GM12873 (cell line): ENCODE measurements at regions not wholly inside any gene's neighbourhood (a gene's known extent, or its start where the extent isn't known, plus 50 kb on each side); places are given as distances from the start of the nearest gene placed in this dataset.

ENCODE experiments used
- CTCF ChIP-seq: IDR thresholded peaks from 2 replicates; pipeline ENCODE4 v1.5.1; 2012; ENCODE audit warnings: low read depth, mild to moderate bottlenecking, moderate library complexity, low read length, control low read depth; ENCODE audit not compliant: insufficient read depth; ENCODE audit errors: missing control alignments

DNA sequence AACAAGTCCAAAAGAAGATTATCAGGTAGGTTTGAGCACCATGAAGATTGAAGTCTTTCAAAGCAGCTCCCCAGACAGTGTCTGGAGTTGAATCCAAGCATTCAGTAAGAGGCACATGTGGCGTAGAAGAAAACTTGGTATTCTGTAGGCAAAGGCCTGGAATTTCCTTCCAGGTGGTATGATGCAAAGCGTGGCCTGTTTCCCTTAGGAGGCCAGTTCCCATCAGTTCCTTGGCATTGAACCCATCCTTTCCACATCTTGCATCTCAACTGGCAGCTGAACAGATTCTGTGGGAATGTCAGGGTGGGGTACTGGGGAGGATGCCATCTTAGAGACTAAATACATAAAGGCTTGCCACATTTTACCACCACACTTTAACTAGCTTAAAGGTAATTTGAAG lies 516.0 kb downstream of the BTBD3 start:
- TF ChIP-seq CTCF, result no peak

GRCh38 chr20:12434672-12435071 lies 517.0 kb downstream of the BTBD3 start:
- TF ChIP-seq CTCF, result no peak

DNA sequence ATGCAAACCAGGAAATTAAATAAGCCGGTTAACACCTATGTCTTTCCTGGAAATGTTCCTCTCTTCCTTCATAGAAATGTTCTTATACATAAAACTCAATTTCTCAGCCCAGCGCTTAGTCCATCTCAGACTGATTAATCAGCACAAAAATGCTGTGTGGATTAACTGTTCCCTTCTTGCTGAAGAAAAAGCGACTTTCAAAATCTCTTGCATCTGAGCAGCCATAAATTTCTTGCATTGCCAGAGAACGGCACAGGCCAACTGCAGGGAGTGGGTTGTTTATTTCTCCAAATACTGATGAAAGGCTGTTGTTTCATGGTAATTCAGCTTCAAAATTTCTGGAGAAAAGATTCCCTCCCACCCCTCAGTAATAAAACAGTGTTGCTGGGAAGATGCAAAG lies 517.6 kb downstream of the BTBD3 start:
- no peak for TF ChIP-seq CTCF

DNA sequence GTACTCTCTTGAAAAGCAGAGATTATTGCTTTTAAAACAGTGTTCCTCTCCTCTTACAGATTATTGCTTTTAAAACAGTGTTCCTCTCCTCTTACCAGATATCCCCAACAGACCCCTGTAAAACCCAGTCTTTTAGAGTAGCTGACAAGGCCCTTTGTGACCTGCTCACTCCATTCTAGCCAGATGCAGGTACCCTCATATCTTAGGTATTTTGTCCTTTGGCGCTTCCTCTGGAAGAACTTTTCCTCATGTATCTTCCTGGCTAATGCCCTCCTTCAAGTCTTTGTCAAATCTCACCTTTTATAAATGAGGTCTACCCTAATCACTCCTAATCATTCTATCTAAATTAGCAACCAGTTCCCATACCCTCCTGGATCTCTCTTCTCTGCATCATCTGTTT lies 536.0 kb downstream of the BTBD3 start:
- TF ChIP-seq CTCF, result no peak

GRCh38 chr20:12455148-12455547 lies 537.5 kb downstream of the BTBD3 start:
- TF ChIP-seq CTCF, result no peak

DNA sequence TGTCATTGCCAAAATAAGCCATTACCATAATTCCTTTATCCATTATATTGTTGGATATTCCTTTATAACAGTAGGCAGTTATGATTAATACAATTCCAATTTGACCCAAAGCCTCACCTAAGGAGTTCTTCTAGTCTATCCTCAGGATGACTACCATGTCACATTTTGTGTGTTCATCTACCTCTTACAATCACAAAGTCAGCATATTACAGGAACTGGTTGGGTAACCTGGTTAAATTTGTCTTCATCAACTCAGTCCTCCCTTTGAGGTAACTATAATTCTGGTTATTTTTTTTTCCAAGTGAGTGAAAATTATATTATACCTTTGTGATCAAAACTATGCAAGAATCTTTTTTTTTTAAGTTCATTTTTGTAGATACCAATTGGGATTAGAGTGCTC lies 540.5 kb downstream of the BTBD3 start:
- TF ChIP-seq CTCF, result no peak

DNA sequence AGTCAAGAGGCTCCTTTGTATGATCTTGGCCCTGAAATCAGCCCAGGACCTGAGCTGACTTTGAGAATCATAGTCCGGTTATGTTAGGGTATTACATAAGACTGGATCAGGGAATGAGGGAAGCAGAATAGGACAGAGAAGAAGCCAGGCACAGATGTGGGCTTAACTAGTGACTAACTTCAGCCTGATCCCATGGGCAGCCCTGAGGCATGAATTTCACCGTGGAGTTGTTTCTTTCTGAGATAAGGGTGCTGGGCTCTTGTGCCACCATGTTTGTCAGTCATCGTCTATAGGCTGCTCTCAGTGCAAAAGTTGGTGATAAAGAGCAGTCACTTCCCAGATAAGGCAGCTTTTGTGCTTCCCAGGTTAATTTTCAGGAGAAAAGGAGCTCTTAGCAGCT lies 544.7 kb upstream of the SPTLC3 start:
- no peak for TF ChIP-seq CTCF

DNA sequence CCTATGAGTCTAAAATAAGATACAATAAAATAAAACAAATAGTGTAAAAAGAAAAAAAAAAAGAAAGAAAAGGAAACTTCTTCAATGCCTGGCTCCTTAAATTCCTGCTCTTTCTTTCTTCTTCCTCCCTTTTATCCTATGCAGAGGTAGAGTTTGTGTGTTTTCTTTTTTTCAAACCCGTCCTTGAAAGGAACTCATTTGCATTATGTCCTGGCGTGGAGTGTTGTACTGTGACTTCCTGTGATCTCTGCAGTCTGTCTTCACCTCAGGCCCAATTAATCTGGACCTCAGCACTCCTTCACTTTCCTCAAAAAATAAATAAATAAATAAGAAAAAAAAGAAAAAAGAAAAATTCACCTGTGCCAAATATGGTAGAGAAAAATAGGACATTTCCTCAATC lies 541.9 kb upstream of the SPTLC3 start:
- no peak for TF ChIP-seq CTCF
